K562 (cell line): ENCODE measurements at regions not wholly inside any gene's neighbourhood (a gene's known extent, or its start where the extent isn't known, plus 50 kb on each side); places are given as distances from the start of the nearest gene placed in this dataset.

Experiments used
- ATAC-seq: fragments of 200-7000 bp; cut with Tn5 transposase; 3 replicates; pipeline ENCODE4 v1.9.1; 2020; ENCODE audit warnings: moderate library complexity
- BruUV-seq: library from RNA; stranded (reverse); fragments of 400-500 nt; replicated peaks from 2 replicates; lab custom pipeline; 2021; lab: Mats Ljungman, UMichigan
- CTCF ChIA-PET: fragments of 300-600 bp; formaldehyde crosslinking; extraction: SDS; loops from one replicate; lab custom pipeline; 2021; ENCODE audit warnings: low intra/inter-chr PET ratio; lab: Yijun Ruan, JAX
- POLR2A ChIA-PET: fragments of 300-600, 350-650 bp; sonication (Branson Sonifier 250); formaldehyde crosslinking; extraction: SDS; loops from one replicate; lab custom pipeline; 2021; ENCODE audit warnings: antibody characterized with exemption, inconsistent platforms; lab: Yijun Ruan, JAX
- DNase-seq, 4 experiments: peaks; one replicate each; pipeline versions ENCODE4 v3.0.0 to v3.0.0-alpha.2; 2011 to 2018; ENCODE audit warnings: low spot score in 3 of 4, mixed read lengths in 3 of 4; ENCODE audit errors: extremely low read depth in 1 of 4
- FAIRE-seq: peaks from 2 replicates; lab custom pipeline; 2011; peaks lifted over from hg19 to GRCh38; lab: Jason Lieb, UNC
- H2AFZ ChIP-seq: 2 replicates; pipeline ENCODE4 v1.6.0; 2011; ENCODE audit warnings: low read depth, low read length, control low read depth, inconsistent platforms
- H3K27ac ChIP-seq: fragments of 200-600 bp; 3 replicates; pipeline ENCODE4 v1.8.0; 2011; ENCODE audit warnings: low read depth, mild to moderate bottlenecking, control low read depth, inconsistent platforms, low read length, moderate library complexity, mixed read lengths; ENCODE audit errors: extremely low read depth
- H3K27me3 ChIP-seq, 2 experiments: fragments of 300-600 bp in 1 of 2; 2 replicates in 1 of 2; 3 replicates in 1 of 2; pipeline versions ENCODE4 v1.6.0 to v1.8.0; 2011; ENCODE audit warnings: inconsistent platforms in 2 of 2, low read length in 2 of 2, mild to moderate bottlenecking in 1 of 2, mixed read lengths in 1 of 2, moderate library complexity in 1 of 2; ENCODE audit not compliant: control insufficient read depth in 2 of 2, insufficient read depth in 2 of 2
- H3K36me3 ChIP-seq: fragments of 300-600 bp; 3 replicates; pipeline ENCODE4 v1.8.0; 2011; ENCODE audit warnings: mild to moderate bottlenecking, low read length, inconsistent platforms; ENCODE audit not compliant: control insufficient read depth, insufficient read depth
- H3K4me1 ChIP-seq, 2 experiments: fragments of 200-600 bp in 1 of 2; replicated peaks in 1 of 2; 2 replicates in 1 of 2; 3 replicates in 1 of 2; pipeline versions ENCODE4 v1.5.1 to v1.8.0; 2011; ENCODE audit warnings: inconsistent platforms in 2 of 2, low read length in 2 of 2, mild to moderate bottlenecking in 1 of 2, mixed read lengths in 1 of 2, moderate library complexity in 1 of 2; ENCODE audit not compliant: control insufficient read depth in 2 of 2, insufficient read depth in 2 of 2
- H3K4me2 ChIP-seq: 2 replicates; pipeline ENCODE4 v1.6.1; 2011; ENCODE audit warnings: low read length, control low read depth, inconsistent platforms, mixed read lengths; ENCODE audit not compliant: insufficient read depth
- H3K4me3 ChIP-seq: fragments of 200-600 bp; sonication (generic), shearing (Covaris generic); 2 replicates; pipeline ENCODE4 v1.5.1; 2016; ENCODE audit warnings: control low read depth, inconsistent platforms
- H3K79me2 ChIP-seq: fragments of 200-600 bp; 3 replicates; pipeline ENCODE4 v1.8.0; 2011; ENCODE audit warnings: low read length, inconsistent platforms; ENCODE audit not compliant: control insufficient read depth, insufficient read depth
- H3K9ac ChIP-seq, 2 experiments: 2 replicates each; pipeline versions ENCODE4 v1.6.0 to v1.6.1; 2011; ENCODE audit warnings: low read depth in 2 of 2, low read length in 2 of 2, control low read depth in 1 of 2, inconsistent platforms in 1 of 2, mild to moderate bottlenecking in 1 of 2, mixed read lengths in 1 of 2; ENCODE audit not compliant: insufficient read depth in 1 of 2
- H3K9me1 ChIP-seq: one replicate; pipeline ENCODE4 v1.6.0; 2011; ENCODE audit warnings: inconsistent platforms, mild to moderate bottlenecking, low read length, moderate library complexity; ENCODE audit not compliant: control insufficient read depth, insufficient read depth
- H3K9me3 ChIP-seq: replicated peaks from 2 replicates; pipeline ENCODE4 v1.5.1; 2011; ENCODE audit warnings: low read depth, low read length, inconsistent platforms; ENCODE audit not compliant: control insufficient read depth, insufficient read depth
- H4K20me1 ChIP-seq: replicated peaks from 2 replicates; pipeline ENCODE4 v1.6.1; 2011; ENCODE audit warnings: low read length, inconsistent platforms, mixed read lengths; ENCODE audit not compliant: control insufficient read depth, insufficient read depth
- BHLHE40 ChIP-seq: IDR thresholded peaks from 2 replicates; pipeline ENCODE4 v1.6.1; 2011; ENCODE audit warnings: low read length, improper control_type of control experiment
- FOXA3 ChIP-seq, 2 experiments: fragments of 450-650 bp in 1 of 2; sonication (generic) in 1 of 2; formaldehyde crosslinking; IDR thresholded peaks in 1 of 2; conservative IDR thresholded peaks in 1 of 2; 2 replicates each; pipeline versions ENCODE4 v1.4.0 to v1.8.0; 2020 to 2022; ENCODE audit warnings: mild to moderate bottlenecking in 2 of 2, missing genetic modification reagents in 1 of 2
- FOXK1 ChIP-seq: sonication (generic); formaldehyde crosslinking; IDR thresholded peaks from 2 replicates; pipeline ENCODE4 v1.8.0; 2022; ENCODE audit warnings: missing genetic modification reagents, mild to moderate bottlenecking, borderline replicate concordance
- MAX ChIP-seq: sonication (generic); formaldehyde crosslinking; IDR thresholded peaks from 2 replicates; pipeline ENCODE4 v1.9.0; 2022; ENCODE audit warnings: mild to moderate bottlenecking, missing genetic modification reagents
- NFYB ChIP-seq: IDR thresholded peaks from 2 replicates; pipeline ENCODE4 v1.6.1; 2011; ENCODE audit warnings: mild to moderate bottlenecking, moderate library complexity; ENCODE audit not compliant: insufficient read length; ENCODE audit errors: extremely low read depth
- SIN3B ChIP-seq: fragments of 450-650 bp; IDR thresholded peaks from 2 replicates; pipeline ENCODE4 v1.6.1; 2017; ENCODE audit warnings: low read depth, mild to moderate bottlenecking, moderate library complexity
- SNRNP70 ChIP-seq: fragments of 200-400 bp; formaldehyde crosslinking; optimal IDR thresholded peaks from 2 replicates; pipeline ENCODE3; 2017; ENCODE audit warnings: low read depth, low read length
- SREBF1 ChIP-seq: fragments of 150-350 bp; IDR thresholded peaks from 2 replicates; pipeline ENCODE4 v1.6.1; 2014; ENCODE audit warnings: antibody characterized with exemption, low read depth, low read length, borderline replicate concordance
- ZFP1 ChIP-seq: fragments of 450-650 bp; formaldehyde crosslinking; IDR thresholded peaks from 2 replicates; pipeline ENCODE4 v1.4.0; 2020; ENCODE audit warnings: mild to moderate bottlenecking, mixed read lengths
- ZNF280A ChIP-seq: fragments of 450-650 bp; IDR thresholded peaks from 2 replicates; pipeline ENCODE4 v1.6.1; 2018; ENCODE audit warnings: mild to moderate bottlenecking, low read depth; ENCODE audit not compliant: partially characterized antibody
- WGBS: fragments of 100-300 bp; shearing (Covaris generic); methylation state at CpG from one replicate; pipeline ENCODE4 v1.1.6; 2016; ENCODE audit warnings: low coverage, mixed read lengths; ENCODE audit not compliant: insufficient coverage; ENCODE audit errors: missing lambda C conversion rate; 5-methylcytosine and 5-hydroxymethylcytosine counted together
- in situ Hi-C: fragments of 300-500 bp; cut with MboI; formaldehyde crosslinking; loops from 4 replicates; pipeline ENCODE4 v1.15.0; 2018; ENCODE audit warnings: inconsistent platforms, mixed read lengths
- intact Hi-C: fragments of 100-400 bp; cut with micrococcal nuclease; formaldehyde crosslinking; loops from 2 replicates; pipeline ENCODE4 v1.14.2; 2022
- TF ChIP-seq, protein P1 (sequence below): sonication (generic); formaldehyde crosslinking; IDR thresholded peaks from 2 replicates; pipeline ENCODE4 v1.4.0; 2020; ENCODE audit warnings: mild to moderate bottlenecking, missing genetic modification reagents

- ChIA-PET CTCF (no interaction called here), POLR2A (no interaction called here)
- Histone ChIP-seq H3K9me1 (no peaks in the 10 kb centered on the region), H2AFZ (no peak overlapping the region), H3K4me1 (no peaks in the 10 kb centered on the region), H3K4me3 (no peak overlapping the region), H3K27ac (no peak overlapping the region), H3K4me2 (no peak overlapping the region), H3K79me2 (no peaks in the 10 kb centered on the region), H3K27me3 (no peaks in the 10 kb centered on the region), H3K9ac (no peak overlapping the region), H4K20me1 (no peaks in the 10 kb centered on the region), H3K9me3 (no peaks in the 10 kb centered on the region), H3K36me3 (no peaks in the 10 kb centered on the region)
- BruUV-seq, result no TSS peak
- TF ChIP-seq FOXK1 (no peak), NFYB (no peak), FOXA3 (CRISPR knock-in tag; conservative IDR thresholded peaks at IDR 0.05 in 1 of 2, IDR thresholded peaks at IDR 0.05 in 1 of 2) (no peak), BHLHE40 (no peak)
- 0% methylated on average over 3 of the region's 3 CpGs for WGBS
- intact Hi-C loops (no loop called here), in situ Hi-C loops (no loop called here)
- no peak for ATAC-seq
- no peak for FAIRE-seq
- DNase-seq, result no peak
Observed at GRCh38 chr6:91366781-91367180, 779.9 kb upstream of the MAP3K7 start.

DNA sequence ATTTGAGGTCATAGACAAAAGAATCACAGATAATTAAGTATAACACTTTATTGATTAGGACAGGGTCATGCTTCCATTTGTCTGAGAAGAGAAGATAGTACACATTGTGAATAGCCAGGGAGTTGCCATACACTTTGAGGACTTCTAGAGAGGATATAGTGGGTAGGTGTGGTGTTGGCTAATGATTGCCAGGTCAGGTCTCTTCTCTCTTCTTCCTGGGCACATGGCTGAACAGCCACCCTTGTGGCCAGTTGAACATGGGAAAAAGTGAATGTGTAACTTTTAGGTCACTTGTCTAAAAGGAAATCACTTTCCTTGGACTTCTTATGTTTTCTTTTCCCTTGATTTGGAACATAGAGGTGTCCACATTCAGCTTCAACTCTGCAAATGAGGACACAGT lies 772.1 kb upstream of the MAP3K7 start:
- POLR2A ChIA-PET, result no interaction called here
- no peaks in the 10 kb centered on the region; the same call in 1 of the 2 replicates for H3K9me3 ChIP-seq
- H3K36me3 ChIP-seq, result no peaks in the 10 kb centered on the region
- TF ChIP-seq SNRNP70, result no peak
- TF ChIP-seq, protein P1, sequence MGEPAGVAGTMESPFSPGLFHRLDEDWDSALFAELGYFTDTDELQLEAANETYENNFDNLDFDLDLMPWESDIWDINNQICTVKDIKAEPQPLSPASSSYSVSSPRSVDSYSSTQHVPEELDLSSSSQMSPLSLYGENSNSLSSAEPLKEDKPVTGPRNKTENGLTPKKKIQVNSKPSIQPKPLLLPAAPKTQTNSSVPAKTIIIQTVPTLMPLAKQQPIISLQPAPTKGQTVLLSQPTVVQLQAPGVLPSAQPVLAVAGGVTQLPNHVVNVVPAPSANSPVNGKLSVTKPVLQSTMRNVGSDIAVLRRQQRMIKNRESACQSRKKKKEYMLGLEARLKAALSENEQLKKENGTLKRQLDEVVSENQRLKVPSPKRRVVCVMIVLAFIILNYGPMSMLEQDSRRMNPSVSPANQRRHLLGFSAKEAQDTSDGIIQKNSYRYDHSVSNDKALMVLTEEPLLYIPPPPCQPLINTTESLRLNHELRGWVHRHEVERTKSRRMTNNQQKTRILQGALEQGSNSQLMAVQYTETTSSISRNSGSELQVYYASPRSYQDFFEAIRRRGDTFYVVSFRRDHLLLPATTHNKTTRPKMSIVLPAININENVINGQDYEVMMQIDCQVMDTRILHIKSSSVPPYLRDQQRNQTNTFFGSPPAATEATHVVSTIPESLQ (CRISPR knock-in tag), result no peak
- no peak for TF ChIP-seq MAX
- TF ChIP-seq NFYB, result no peak
- no peak for TF ChIP-seq SREBF1
- no peak for TF ChIP-seq SIN3B
- no peak for TF ChIP-seq ZNF280A
- TF ChIP-seq ZFP1 (CRISPR knock-in tag), result no peak
- TF ChIP-seq, all 486 proteins: peak for 0
- Histone ChIP-seq H3K79me2 (no peaks in the 10 kb centered on the region), H3K27me3 (no peaks in the 10 kb centered on the region), H3K4me3 (no peak overlapping the region), H3K9me1 (no peaks in the 10 kb centered on the region), H3K4me1 (no peaks in the 10 kb centered on the region), H3K4me2 (no peak overlapping the region), H4K20me1 (no peaks in the 10 kb centered on the region), H2AFZ (no peak overlapping the region), H3K9ac (no peak overlapping the region), H3K27ac (no peak overlapping the region)
- FAIRE-seq (no peak), DNase-seq (no peak), ATAC-seq (no peak)
- in situ Hi-C loops (no loop called here), intact Hi-C loops (no loop called here)
- CTCF ChIA-PET, result no interaction called here
- BruUV-seq, result no TSS peak
